ENCODE measurements at regions not wholly inside any gene's neighbourhood (a gene's known extent, or its start where the extent isn't known, plus 50 kb on each side); places are given as distances from the start of the nearest gene placed in this dataset.
A peak's percentile ranks its signal among the peaks of the same experiment; 100 is the strongest.

GRCh38 chr18:29096079-29096770 lies 919.3 kb upstream of the CDH2 start:
- H4K5ac ChIP-seq (ENCODE audit: insufficient read length, low read depth, low read length): no peak overlapping the region
- H4K20me1 ChIP-seq (ENCODE audit: control insufficient read depth, insufficient read depth, insufficient read length): no peaks in the 10 kb centered on the region
- no peaks in the 10 kb centered on the region for H3K27me3 ChIP-seq (ENCODE audit: insufficient read depth, low read length)
- no peak overlapping the region for H2BK15ac ChIP-seq (ENCODE audit: low read depth, low read length)
- no peak overlapping the region for H4K8ac ChIP-seq (replicated peaks; ENCODE audit: insufficient read length, low read depth, low read length)
- H3K9ac ChIP-seq (ENCODE audit: extremely low read depth, insufficient read length, low read length): no peak overlapping the region
- peaks cover 7 to 9% of the 10 kb centered on the region in 2 experiments for H3K4me1 Mint-ChIP-seq
- H3K9me3 ChIP-seq (ENCODE audit: control insufficient read depth, low read depth, low read length): no peaks in the 10 kb centered on the region
- H3K36me3 Mint-ChIP-seq (ENCODE audit: insufficient read depth in 1 of 3, low read depth in 3 of 3): 0 out of 7 replicates have a peak, but pooled peaks cover 0 to 1% (median 0%) of the 10 kb centered on the region in 3 experiments
- no peaks in the 10 kb centered on the region for H3K27me3 Mint-ChIP-seq (ENCODE audit: low read depth)
- no peak overlapping the region for H3K4me2 ChIP-seq (ENCODE audit: insufficient read depth, insufficient read length, low read length)
- H3K23ac ChIP-seq (ENCODE audit: insufficient read length, low read depth, low read length): no peak overlapping the region
- H3K14ac ChIP-seq (ENCODE audit: insufficient read depth, low read length): no peak overlapping the region
- no peaks in the 10 kb centered on the region for H3K4me1 ChIP-seq (ENCODE audit: insufficient read depth, low read length)
- H3K27ac ChIP-seq (ENCODE audit: insufficient read length, low read depth, low read length): no peak overlapping the region
- no peak overlapping the region for H3T11ph ChIP-seq (ENCODE audit: low read length)
- no peak overlapping the region; a peak in 1 of 7 replicates for H3K27ac Mint-ChIP-seq
- no peak overlapping the region for H3K18ac ChIP-seq (ENCODE audit: insufficient read length, low read depth, low read length)
- no peak overlapping the region for H4K91ac ChIP-seq (ENCODE audit: insufficient read length, low read depth, low read length)
- H2BK12ac ChIP-seq (ENCODE audit: insufficient read length, low read depth, low read length): no peak overlapping the region
- H3K56ac ChIP-seq (ENCODE audit: insufficient read length, low read depth, low read length): no peak overlapping the region
- peak overlapping the region; percentile 29 for H2AFZ ChIP-seq (ENCODE audit: low read length)
- no peaks in the 10 kb centered on the region for H3K23me2 ChIP-seq (ENCODE audit: insufficient read length, low read depth, low read length, poor library complexity, severe bottlenecking)
- DNase-seq: no peak
- no peak overlapping the region for H3K4ac ChIP-seq (ENCODE audit: low read depth, low read length)
- no CpG with 5 or more reads among the region's 8 CpGs for WGBS (ENCODE audit: extremely low coverage, insufficient read length, low lambda C conversion rate)
- no peak overlapping the region for H2BK120ac ChIP-seq (ENCODE audit: low read depth, low read length, poor library complexity, severe bottlenecking)
- H3K4me3 Mint-ChIP-seq: no peak overlapping the region
- no peak overlapping the region for H2BK5ac ChIP-seq (ENCODE audit: insufficient read length, low read length)
- no peaks in the 10 kb centered on the region for H3K79me1 ChIP-seq (ENCODE audit: insufficient read depth, low read depth, low read length, poor library complexity, severe bottlenecking)
- H3K9me3 Mint-ChIP-seq: no peaks in the 10 kb centered on the region; a peak in 1 of 5 replicates
- TF ChIP-seq CTCF (conservative IDR thresholded peaks at IDR 0.05): no peak
- H2AK5ac ChIP-seq (ENCODE audit: insufficient read length, low read length): no peak overlapping the region
- no peak overlapping the region for H2BK20ac ChIP-seq (ENCODE audit: low read depth, low read length, poor library complexity, severe bottlenecking)
- no peaks in the 10 kb centered on the region for H3K79me2 ChIP-seq (ENCODE audit: insufficient read depth, low read length)
